ENCODE measurements at regions not wholly inside any gene's neighbourhood (a gene's known extent, or its start where the extent isn't known, plus 50 kb on each side); places are given as distances from the start of the nearest gene placed in this dataset.

- DNase-seq, result peak in 8 of 58 donors; percentile 3 to 45 (median 22)
Observed at GRCh38 chr18:43571078-43571689, 293.9 kb upstream of the SYT4 start.

GRCh38 chr18:43572163-43572562 is 294.9 kb upstream of the SYT4 start:
- no peak for DNase-seq

GRCh38 chr18:43574974-43575373 is 297.7 kb upstream of the SYT4 start:
- DNase-seq, result no peak

- no peak for DNase-seq
Observed at GRCh38 chr18:43578211-43578610, 300.9 kb upstream of the SYT4 start.

GRCh38 chr18:43578706-43579105 is 301.4 kb upstream of the SYT4 start:
- peak in 2 of 58 donors; percentile 4 to 23 for DNase-seq

- no peak for DNase-seq
Observed at GRCh38 chr18:43581936-43582519, 304.7 kb upstream of the SYT4 start.

GRCh38 chr18:43587538-43588153 is 310.4 kb upstream of the SYT4 start:
- peak in 6 of 58 donors; percentile 7 to 40 (median 14) for DNase-seq

GRCh38 chr18:43588838-43589237 is 311.5 kb upstream of the SYT4 start:
- DNase-seq, result peak in 1 of 58 donors; percentile 7

GRCh38 chr18:43589611-43590151 is 312.4 kb upstream of the SYT4 start:
- no peak for DNase-seq

GRCh38 chr18:43590182-43590903 is 313.1 kb upstream of the SYT4 start:
- DNase-seq, result no peak

- no peak for DNase-seq
Observed at GRCh38 chr18:43592269-43592668, 315.0 kb upstream of the SYT4 start.

- no peak for DNase-seq
Observed at GRCh38 chr18:43596105-43596712, 318.9 kb upstream of the SYT4 start.

- DNase-seq, result no peak
Observed at GRCh38 chr18:43601432-43601831, 324.1 kb upstream of the SYT4 start.

GRCh38 chr18:43605224-43605623 is 327.9 kb upstream of the SYT4 start:
- DNase-seq, result no peak

- no peak for DNase-seq
Observed at GRCh38 chr18:43606795-43607194, 329.5 kb upstream of the SYT4 start.

- peak in 1 of 58 donors; percentile 6 for DNase-seq
Observed at GRCh38 chr18:43620936-43621335, 343.6 kb upstream of the SYT4 start.

- DNase-seq, result no peak
Observed at GRCh38 chr18:43622024-43622423, 344.7 kb upstream of the SYT4 start.

- no peak for DNase-seq
Observed at GRCh38 chr18:43625582-43625981, 348.3 kb upstream of the SYT4 start.

GRCh38 chr18:43627848-43628530 is 350.7 kb upstream of the SYT4 start:
- DNase-seq, result no peak

GRCh38 chr18:43634994-43635393 is 357.7 kb upstream of the SYT4 start:
- DNase-seq, result no peak

GRCh38 chr18:43635397-43635796 is 358.1 kb upstream of the SYT4 start:
- DNase-seq, result no peak
